ENCODE measurements at regions not wholly inside any gene's neighbourhood (a gene's known extent, or its start where the extent isn't known, plus 50 kb on each side); places are given as distances from the start of the nearest gene placed in this dataset.

- TF ChIP-seq, protein P1, sequence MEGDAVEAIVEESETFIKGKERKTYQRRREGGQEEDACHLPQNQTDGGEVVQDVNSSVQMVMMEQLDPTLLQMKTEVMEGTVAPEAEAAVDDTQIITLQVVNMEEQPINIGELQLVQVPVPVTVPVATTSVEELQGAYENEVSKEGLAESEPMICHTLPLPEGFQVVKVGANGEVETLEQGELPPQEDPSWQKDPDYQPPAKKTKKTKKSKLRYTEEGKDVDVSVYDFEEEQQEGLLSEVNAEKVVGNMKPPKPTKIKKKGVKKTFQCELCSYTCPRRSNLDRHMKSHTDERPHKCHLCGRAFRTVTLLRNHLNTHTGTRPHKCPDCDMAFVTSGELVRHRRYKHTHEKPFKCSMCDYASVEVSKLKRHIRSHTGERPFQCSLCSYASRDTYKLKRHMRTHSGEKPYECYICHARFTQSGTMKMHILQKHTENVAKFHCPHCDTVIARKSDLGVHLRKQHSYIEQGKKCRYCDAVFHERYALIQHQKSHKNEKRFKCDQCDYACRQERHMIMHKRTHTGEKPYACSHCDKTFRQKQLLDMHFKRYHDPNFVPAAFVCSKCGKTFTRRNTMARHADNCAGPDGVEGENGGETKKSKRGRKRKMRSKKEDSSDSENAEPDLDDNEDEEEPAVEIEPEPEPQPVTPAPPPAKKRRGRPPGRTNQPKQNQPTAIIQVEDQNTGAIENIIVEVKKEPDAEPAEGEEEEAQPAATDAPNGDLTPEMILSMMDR (IDR thresholded peaks at IDR 0.05; ENCODE audit: insufficient read depth, low read depth, low read length), result no peak
- no peak for DNase-seq (ENCODE audit: low read depth)
- no peak overlapping the region for H3K4me3 ChIP-seq (ENCODE audit: low read depth, low read length)
Observed at GRCh38 chr14:87879389-87879788, 113.6 kb downstream of the GALC start.

DNA sequence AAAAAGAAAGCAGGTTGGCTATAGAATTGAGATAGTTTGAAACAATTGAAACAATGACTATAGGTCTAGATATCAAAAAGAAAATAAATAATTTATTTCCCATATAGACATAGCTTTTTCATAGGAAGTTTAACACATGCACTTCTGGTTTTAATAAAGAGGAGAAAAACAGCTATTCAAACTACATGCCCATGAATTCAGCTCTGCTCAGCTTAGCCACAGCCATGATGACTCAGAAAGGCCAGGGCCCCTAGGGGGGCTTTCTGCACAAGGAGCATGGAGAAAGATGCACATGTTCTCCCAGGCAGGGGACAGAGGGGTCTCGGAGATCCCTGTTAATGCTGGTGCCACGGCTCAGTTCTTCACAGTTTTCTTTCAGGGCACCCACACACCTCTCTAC lies 114.0 kb downstream of the GALC start:
- H3K4me3 ChIP-seq (ENCODE audit: low read depth, low read length), result no peak overlapping the region
- no peak for DNase-seq (ENCODE audit: low read depth)

DNA sequence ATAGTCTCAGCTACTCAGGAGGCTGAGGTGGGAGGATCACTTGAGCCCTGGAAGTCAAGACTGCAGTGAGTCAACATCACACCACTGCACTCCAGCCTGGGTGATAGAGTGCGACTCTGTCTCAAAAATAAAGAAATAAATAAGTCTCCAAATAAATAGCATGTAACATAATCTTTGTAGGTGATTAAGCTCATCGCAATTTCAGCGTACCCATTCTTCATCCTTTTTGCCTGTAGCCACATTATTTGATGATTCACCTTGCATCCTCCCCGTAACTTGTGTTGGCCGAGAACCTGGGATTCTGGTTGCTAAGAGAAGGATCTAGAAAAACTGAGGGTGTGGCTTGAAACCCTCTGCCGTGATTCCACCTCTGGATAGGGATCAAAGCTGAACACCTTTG lies 115.1 kb downstream of the GALC start:
- TF ChIP-seq, protein P1 (IDR thresholded peaks at IDR 0.05; ENCODE audit: insufficient read depth, low read depth, low read length), result no peak
- DNase-seq (ENCODE audit: low read depth), result no peak
- no peak overlapping the region for H3K4me3 ChIP-seq (ENCODE audit: low read depth, low read length)

More for the DNA sequence above, 114.0 kb downstream of the GALC start:
- TF ChIP-seq, protein P1 (IDR thresholded peaks at IDR 0.05; ENCODE audit: insufficient read depth, low read depth, low read length), result no peak

- DNase-seq (ENCODE audit: low read depth), result no peak
- TF ChIP-seq, protein P1 (IDR thresholded peaks at IDR 0.05; ENCODE audit: insufficient read depth, low read depth, low read length), result no peak
- no peak overlapping the region for H3K4me3 ChIP-seq (ENCODE audit: low read depth, low read length)
Observed at GRCh38 chr14:87874676-87875075, 118.3 kb downstream of the GALC start.

- DNase-seq (ENCODE audit: low read depth), result no peak
- TF ChIP-seq, protein P1 (IDR thresholded peaks at IDR 0.05; ENCODE audit: insufficient read depth, low read depth, low read length), result no peak
- H3K4me3 ChIP-seq (ENCODE audit: low read depth, low read length), result no peak overlapping the region
Observed at GRCh38 chr14:87873741-87874140, 119.2 kb downstream of the GALC start.

DNA sequence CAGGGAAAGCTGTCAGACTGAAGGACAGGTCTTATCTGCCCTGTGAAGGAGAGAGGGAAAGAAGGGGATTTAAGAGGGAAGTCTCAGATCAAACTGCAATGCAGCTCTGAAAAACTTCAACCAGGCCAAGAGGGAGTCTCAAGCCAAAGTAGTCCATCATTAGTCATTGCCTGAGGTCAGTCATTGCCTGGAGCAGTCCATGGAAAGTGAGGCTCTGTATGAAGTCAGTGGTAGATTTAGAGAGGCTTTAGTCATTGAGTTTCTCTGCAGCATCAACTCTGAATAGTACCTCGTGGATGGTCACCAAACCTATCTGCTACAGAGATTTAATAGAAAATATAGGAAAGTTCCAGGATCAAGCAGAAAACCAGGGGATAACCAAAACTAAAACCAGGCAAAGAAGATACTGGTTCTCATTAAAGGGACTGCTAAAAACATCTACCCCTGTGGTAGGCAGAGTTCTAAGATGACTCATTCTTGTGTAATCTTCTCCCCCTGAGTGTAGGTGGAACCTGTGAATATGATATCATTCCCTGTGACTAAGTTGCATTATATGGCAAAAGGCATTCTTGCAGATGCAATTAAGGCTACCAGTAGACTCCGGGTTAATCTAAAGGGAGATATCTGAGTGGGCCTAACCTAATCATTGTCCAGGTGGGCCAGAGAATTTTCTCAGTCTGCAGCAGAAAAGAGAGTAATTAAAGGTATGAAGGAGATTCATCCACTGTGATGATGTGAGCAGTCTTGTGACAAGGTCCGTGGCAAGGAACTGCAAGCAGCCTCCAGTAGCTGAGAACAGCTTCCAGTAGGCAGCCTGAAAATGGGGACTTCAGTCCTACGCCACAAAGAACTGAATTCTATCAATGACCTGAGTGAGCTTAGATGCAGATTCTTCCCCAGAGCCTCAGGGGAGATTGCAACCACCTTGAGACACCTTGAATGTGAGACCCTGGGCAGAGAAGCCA lies 123.1 kb downstream of the GALC start:
- H3K4me3 ChIP-seq (ENCODE audit: low read depth, low read length), result no peak overlapping the region
- TF ChIP-seq, protein P1 (IDR thresholded peaks at IDR 0.05; ENCODE audit: insufficient read depth, low read depth, low read length), result no peak
- DNase-seq (ENCODE audit: low read depth), result peak; percentile 52

All from fibroblast of villous mesenchyme (primary cell).